HepG2 (cell line): ENCODE measurements at regions not wholly inside any gene's neighbourhood (a gene's known extent, or its start where the extent isn't known, plus 50 kb on each side); places are given as distances from the start of the nearest gene placed in this dataset.

Experiments
- ASH2L ChIP-seq: fragments of 300-600, 200-600 bp; sonication (generic); IDR thresholded peaks from 2 replicates; pipeline ENCODE4 v1.7.0; 2017; ENCODE audit warnings: low read depth, mild to moderate bottlenecking, moderate library complexity, mixed read lengths, low read length; ENCODE audit not compliant: insufficient read length
- ELF4 ChIP-seq: sonication (generic); formaldehyde crosslinking; IDR thresholded peaks from 2 replicates; pipeline ENCODE4 v1.5.0; 2020; ENCODE audit warnings: missing genetic modification reagents, mild to moderate bottlenecking, moderate library complexity, borderline replicate concordance
- EZH2 ChIP-seq: conservative IDR thresholded peaks from 2 replicates; pipeline ENCODE4 v1.6.1; 2012; ENCODE audit warnings: mild to moderate bottlenecking, low read depth, low read length, moderate library complexity
- GZF1 ChIP-seq: sonication (generic); formaldehyde crosslinking; IDR thresholded peaks from 2 replicates; pipeline ENCODE4 v1.5.1; 2020; ENCODE audit warnings: mild to moderate bottlenecking, missing genetic modification reagents
- MXI1 ChIP-seq: IDR thresholded peaks from 3 replicates; pipeline ENCODE4 v1.6.1; 2012; ENCODE audit warnings: low read depth, low read length, inconsistent platforms, borderline replicate concordance
- ZNF350 ChIP-seq: sonication (generic); formaldehyde crosslinking; IDR thresholded peaks from 2 replicates; pipeline ENCODE4 v1.4.0; 2020; ENCODE audit warnings: mild to moderate bottlenecking, low read depth, missing genetic modification reagents, borderline replicate concordance
- TF ChIP-seq, protein P1 (sequence below): sonication (generic); formaldehyde crosslinking; IDR thresholded peaks from 2 replicates; pipeline ENCODE4 v1.5.0; 2020; ENCODE audit warnings: mild to moderate bottlenecking, missing genetic modification reagents, moderate library complexity
- TF ChIP-seq, protein P2 (sequence below): sonication (generic); formaldehyde crosslinking; IDR thresholded peaks from 2 replicates; pipeline ENCODE4 v1.5.0; 2020; ENCODE audit warnings: mild to moderate bottlenecking, missing genetic modification reagents
- TF ChIP-seq, protein P3 (sequence below): sonication (generic); formaldehyde crosslinking; conservative IDR thresholded peaks from 2 replicates; pipeline ENCODE4 v1.8.0; 2022; ENCODE audit warnings: missing genetic modification reagents
- TF ChIP-seq, protein P4 (sequence below): sonication (generic); formaldehyde crosslinking; IDR thresholded peaks from 2 replicates; pipeline ENCODE4 v1.5.1; 2020; ENCODE audit warnings: mild to moderate bottlenecking, moderate library complexity, missing genetic modification reagents

DNA sequence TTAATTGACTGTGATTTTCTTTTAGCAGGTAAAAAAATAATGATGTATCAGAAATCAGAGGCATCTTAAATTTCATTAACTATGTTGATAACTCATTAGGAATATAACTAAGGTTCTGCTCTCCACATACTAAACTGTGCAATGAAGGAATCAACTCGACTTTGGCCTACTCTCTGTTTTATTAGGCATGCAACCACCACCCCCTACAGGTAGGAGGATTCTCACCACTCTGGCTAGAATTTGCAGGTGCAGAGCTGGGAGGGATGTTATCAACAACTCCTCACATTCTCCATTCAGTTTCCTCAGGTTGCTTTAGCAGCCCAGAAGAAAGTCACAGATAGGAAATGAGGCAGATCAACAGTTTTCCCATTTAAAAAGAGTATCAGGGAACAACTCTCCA is 160.1 kb downstream of the COX18 start:
- TF ChIP-seq, protein P1, sequence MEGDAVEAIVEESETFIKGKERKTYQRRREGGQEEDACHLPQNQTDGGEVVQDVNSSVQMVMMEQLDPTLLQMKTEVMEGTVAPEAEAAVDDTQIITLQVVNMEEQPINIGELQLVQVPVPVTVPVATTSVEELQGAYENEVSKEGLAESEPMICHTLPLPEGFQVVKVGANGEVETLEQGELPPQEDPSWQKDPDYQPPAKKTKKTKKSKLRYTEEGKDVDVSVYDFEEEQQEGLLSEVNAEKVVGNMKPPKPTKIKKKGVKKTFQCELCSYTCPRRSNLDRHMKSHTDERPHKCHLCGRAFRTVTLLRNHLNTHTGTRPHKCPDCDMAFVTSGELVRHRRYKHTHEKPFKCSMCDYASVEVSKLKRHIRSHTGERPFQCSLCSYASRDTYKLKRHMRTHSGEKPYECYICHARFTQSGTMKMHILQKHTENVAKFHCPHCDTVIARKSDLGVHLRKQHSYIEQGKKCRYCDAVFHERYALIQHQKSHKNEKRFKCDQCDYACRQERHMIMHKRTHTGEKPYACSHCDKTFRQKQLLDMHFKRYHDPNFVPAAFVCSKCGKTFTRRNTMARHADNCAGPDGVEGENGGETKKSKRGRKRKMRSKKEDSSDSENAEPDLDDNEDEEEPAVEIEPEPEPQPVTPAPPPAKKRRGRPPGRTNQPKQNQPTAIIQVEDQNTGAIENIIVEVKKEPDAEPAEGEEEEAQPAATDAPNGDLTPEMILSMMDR (CRISPR knock-in tag), result peak; percentile 51
- no peak for TF ChIP-seq ELF4 (CRISPR knock-in tag)
- TF ChIP-seq, protein P2, sequence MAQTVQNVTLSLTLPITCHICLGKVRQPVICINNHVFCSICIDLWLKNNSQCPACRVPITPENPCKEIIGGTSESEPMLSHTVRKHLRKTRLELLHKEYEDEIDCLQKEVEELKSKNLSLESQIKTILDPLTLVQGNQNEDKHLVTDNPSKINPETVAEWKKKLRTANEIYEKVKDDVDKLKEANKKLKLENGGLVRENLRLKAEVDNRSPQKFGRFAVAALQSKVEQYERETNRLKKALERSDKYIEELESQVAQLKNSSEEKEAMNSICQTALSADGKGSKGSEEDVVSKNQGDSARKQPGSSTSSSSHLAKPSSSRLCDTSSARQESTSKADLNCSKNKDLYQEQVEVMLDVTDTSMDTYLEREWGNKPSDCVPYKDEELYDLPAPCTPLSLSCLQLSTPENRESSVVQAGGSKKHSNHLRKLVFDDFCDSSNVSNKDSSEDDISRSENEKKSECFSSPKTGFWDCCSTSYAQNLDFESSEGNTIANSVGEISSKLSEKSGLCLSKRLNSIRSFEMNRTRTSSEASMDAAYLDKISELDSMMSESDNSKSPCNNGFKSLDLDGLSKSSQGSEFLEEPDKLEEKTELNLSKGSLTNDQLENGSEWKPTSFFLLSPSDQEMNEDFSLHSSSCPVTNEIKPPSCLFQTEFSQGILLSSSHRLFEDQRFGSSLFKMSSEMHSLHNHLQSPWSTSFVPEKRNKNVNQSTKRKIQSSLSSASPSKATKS (CRISPR knock-in tag), result no peak
- no peak for TF ChIP-seq GZF1 (CRISPR knock-in tag)
- TF ChIP-seq, protein P3, sequence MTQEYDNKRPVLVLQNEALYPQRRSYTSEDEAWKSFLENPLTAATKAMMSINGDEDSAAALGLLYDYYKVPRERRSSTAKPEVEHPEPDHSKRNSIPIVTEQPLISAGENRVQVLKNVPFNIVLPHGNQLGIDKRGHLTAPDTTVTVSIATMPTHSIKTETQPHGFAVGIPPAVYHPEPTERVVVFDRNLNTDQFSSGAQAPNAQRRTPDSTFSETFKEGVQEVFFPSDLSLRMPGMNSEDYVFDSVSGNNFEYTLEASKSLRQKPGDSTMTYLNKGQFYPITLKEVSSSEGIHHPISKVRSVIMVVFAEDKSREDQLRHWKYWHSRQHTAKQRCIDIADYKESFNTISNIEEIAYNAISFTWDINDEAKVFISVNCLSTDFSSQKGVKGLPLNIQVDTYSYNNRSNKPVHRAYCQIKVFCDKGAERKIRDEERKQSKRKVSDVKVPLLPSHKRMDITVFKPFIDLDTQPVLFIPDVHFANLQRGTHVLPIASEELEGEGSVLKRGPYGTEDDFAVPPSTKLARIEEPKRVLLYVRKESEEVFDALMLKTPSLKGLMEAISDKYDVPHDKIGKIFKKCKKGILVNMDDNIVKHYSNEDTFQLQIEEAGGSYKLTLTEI (CRISPR knock-in tag), result no peak
- no peak for TF ChIP-seq ASH2L
- no peak for TF ChIP-seq EZH2
- TF ChIP-seq MXI1, result no peak
- no peak for TF ChIP-seq ZNF350
- TF ChIP-seq, protein P4, sequence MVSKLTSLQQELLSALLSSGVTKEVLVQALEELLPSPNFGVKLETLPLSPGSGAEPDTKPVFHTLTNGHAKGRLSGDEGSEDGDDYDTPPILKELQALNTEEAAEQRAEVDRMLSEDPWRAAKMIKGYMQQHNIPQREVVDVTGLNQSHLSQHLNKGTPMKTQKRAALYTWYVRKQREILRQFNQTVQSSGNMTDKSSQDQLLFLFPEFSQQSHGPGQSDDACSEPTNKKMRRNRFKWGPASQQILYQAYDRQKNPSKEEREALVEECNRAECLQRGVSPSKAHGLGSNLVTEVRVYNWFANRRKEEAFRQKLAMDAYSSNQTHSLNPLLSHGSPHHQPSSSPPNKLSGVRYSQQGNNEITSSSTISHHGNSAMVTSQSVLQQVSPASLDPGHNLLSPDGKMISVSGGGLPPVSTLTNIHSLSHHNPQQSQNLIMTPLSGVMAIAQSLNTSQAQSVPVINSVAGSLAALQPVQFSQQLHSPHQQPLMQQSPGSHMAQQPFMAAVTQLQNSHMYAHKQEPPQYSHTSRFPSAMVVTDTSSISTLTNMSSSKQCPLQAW (CRISPR knock-in tag), result no peak
